Right lobe of liver (tissue), 4 donors: ENCODE measurements at regions not wholly inside any gene's neighbourhood (a gene's known extent, or its start where the extent isn't known, plus 50 kb on each side); places are given as distances from the start of the nearest gene placed in this dataset.

Experiments used
- POLR2A ChIP-seq: fragments of 450-650 bp; IDR thresholded peaks from one replicate; pipeline ENCODE4 v1.6.1; 2017; ENCODE audit warnings: antibody characterized with exemption, mild to moderate bottlenecking
- TF ChIP-seq, protein P1 (sequence below), 4 donors: fragments of 200-600 bp in 3 of 4; fragments of 450-650 bp in 1 of 4; IDR thresholded peaks; one replicate each; pipeline versions ENCODE4 v1.5.1 to v1.8.0; 2016 to 2022; ENCODE audit warnings: antibody characterized with exemption in 4 of 4, mild to moderate bottlenecking in 2 of 4
- donor health status: DM: no; HTN: no; CAD: no.
- donor health status: DM: no; HTN: no; CAD: no.
- donor health status: DM: no; HTN: yes; CAD: no.

DNA sequence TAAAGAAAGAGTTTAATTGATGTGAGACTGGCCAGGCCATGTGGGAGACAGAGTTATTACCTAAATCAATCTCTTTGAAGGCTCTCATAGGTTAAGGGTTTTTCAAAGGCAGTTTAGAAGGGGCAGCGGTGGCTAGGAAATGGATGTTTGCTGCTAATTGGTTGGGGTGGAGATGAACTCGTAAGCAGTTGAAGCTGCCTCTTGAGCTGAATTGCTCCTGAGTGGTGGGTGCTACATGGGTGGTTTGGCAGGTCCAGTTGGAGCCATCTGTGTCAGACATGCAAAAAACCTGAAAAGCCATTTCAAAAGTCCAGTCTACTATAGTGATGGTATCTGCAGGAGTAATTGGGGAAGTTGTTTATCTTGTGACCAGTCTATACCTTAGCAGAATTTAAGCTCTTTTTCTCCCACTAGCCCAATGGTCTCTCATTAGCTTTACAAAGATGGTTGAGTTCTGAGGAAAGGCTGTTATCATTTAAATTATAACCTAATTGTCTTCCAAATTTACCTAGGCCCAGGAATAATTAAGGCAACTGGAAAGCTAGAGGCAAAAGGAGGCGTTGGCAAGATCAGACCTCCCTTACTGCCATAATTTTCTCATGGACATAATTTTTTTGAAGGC lies 762.4 kb upstream of the FRG1 start:
- TF ChIP-seq, protein P1, sequence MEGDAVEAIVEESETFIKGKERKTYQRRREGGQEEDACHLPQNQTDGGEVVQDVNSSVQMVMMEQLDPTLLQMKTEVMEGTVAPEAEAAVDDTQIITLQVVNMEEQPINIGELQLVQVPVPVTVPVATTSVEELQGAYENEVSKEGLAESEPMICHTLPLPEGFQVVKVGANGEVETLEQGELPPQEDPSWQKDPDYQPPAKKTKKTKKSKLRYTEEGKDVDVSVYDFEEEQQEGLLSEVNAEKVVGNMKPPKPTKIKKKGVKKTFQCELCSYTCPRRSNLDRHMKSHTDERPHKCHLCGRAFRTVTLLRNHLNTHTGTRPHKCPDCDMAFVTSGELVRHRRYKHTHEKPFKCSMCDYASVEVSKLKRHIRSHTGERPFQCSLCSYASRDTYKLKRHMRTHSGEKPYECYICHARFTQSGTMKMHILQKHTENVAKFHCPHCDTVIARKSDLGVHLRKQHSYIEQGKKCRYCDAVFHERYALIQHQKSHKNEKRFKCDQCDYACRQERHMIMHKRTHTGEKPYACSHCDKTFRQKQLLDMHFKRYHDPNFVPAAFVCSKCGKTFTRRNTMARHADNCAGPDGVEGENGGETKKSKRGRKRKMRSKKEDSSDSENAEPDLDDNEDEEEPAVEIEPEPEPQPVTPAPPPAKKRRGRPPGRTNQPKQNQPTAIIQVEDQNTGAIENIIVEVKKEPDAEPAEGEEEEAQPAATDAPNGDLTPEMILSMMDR (IDR thresholded peaks at IDR 0.05) = no peak
- TF ChIP-seq POLR2A = no peak
